Right atrium auricular region (tissue), 2 donors: ENCODE measurements at regions not wholly inside any gene's neighbourhood (a gene's known extent, or its start where the extent isn't known, plus 50 kb on each side); places are given as distances from the start of the nearest gene placed in this dataset.
A peak's percentile ranks its signal among the peaks of the same experiment; 100 is the strongest.

Experiments used
- DNase-seq: peaks from one replicate; pipeline ENCODE4 v3.0.0-alpha.2; 2019; ENCODE audit warnings: low spot score
- H3K27ac ChIP-seq, 2 donors: fragments of 200-600 bp; sonication (generic); 1 replicate in 1 of 2; 2 replicates in 1 of 2; pipeline ENCODE4 v1.5.1; 2016 to 2019
- H3K27me3 ChIP-seq, 2 donors: fragments of 200-600 bp; sonication (generic); one replicate each; pipeline versions ENCODE4 v1.5.1 to v1.6.0; 2017 to 2019
- H3K36me3 ChIP-seq: fragments of 200-600 bp; sonication (generic); one replicate; pipeline ENCODE4 v1.5.1; 2016
- H3K4me1 ChIP-seq, 2 donors: fragments of 200-600 bp; sonication (generic); one replicate each; pipeline versions ENCODE4 v1.5.1 to v1.6.0; 2017 to 2019
- H3K4me3 ChIP-seq, 2 donors: fragments of 200-600 bp; sonication (generic); 1 replicate in 1 of 2; 2 replicates in 1 of 2; pipeline ENCODE4 v1.5.1; 2017 to 2019; ENCODE audit warnings: mild to moderate bottlenecking in 1 of 2, moderate library complexity in 1 of 2
- H3K9me3 ChIP-seq, 2 donors: fragments of 200-600 bp; sonication (generic); one replicate each; pipeline ENCODE4 v1.5.1; 2019
- CTCF ChIP-seq, 2 donors: fragments of 200-600 bp; sonication (generic); IDR thresholded peaks; one replicate each; pipeline ENCODE4 v1.5.1; 2019; ENCODE audit warnings: antibody characterized with exemption in 2 of 2

GRCh38 chr2:172285010-172285621 is 142.3 kb upstream of the ITGA6 start:
- H3K9me3 ChIP-seq, result no peaks in the 10 kb centered on the region
- no peak for DNase-seq
- peaks cover 0 to 34% of the 10 kb centered on the region in 2 donors for H3K4me1 ChIP-seq
- H3K27ac ChIP-seq, result peak overlapping the region in 1 of 2 donors; percentile 23
- no peaks in the 10 kb centered on the region for H3K27me3 ChIP-seq
- H3K36me3 ChIP-seq, result no peaks in the 10 kb centered on the region
- H3K4me3 ChIP-seq, result no peak overlapping the region
- no peak for TF ChIP-seq CTCF (IDR thresholded peaks at IDR 0.05)

GRCh38 chr2:172285760-172286159 is 141.6 kb upstream of the ITGA6 start:
- no peaks in the 10 kb centered on the region for H3K36me3 ChIP-seq
- no peak for DNase-seq
- TF ChIP-seq CTCF (IDR thresholded peaks at IDR 0.05), result no peak
- peaks cover 0 to 34% of the 10 kb centered on the region in 2 donors for H3K4me1 ChIP-seq
- no peak overlapping the region for H3K27ac ChIP-seq
- no peaks in the 10 kb centered on the region for H3K9me3 ChIP-seq
- no peaks in the 10 kb centered on the region for H3K27me3 ChIP-seq
- no peak overlapping the region for H3K4me3 ChIP-seq

GRCh38 chr2:172287190-172287589 is 140.2 kb upstream of the ITGA6 start:
- DNase-seq, result no peak
- H3K27me3 ChIP-seq, result no peaks in the 10 kb centered on the region
- peaks cover 0 to 34% of the 10 kb centered on the region in 2 donors for H3K4me1 ChIP-seq
- no peak overlapping the region for H3K4me3 ChIP-seq
- H3K36me3 ChIP-seq, result no peaks in the 10 kb centered on the region
- peak overlapping the region in 1 of 2 donors; percentile 19 for H3K27ac ChIP-seq
- no peak for TF ChIP-seq CTCF (IDR thresholded peaks at IDR 0.05)
- no peaks in the 10 kb centered on the region for H3K9me3 ChIP-seq

GRCh38 chr2:172287605-172288315 is 139.6 kb upstream of the ITGA6 start:
- H3K4me3 ChIP-seq, result no peak overlapping the region
- no peaks in the 10 kb centered on the region for H3K27me3 ChIP-seq
- no peak for TF ChIP-seq CTCF (IDR thresholded peaks at IDR 0.05)
- H3K4me1 ChIP-seq, result peaks cover 0 to 34% of the 10 kb centered on the region in 2 donors
- no peak for DNase-seq
- no peaks in the 10 kb centered on the region for H3K9me3 ChIP-seq
- H3K36me3 ChIP-seq, result no peaks in the 10 kb centered on the region
- no peak overlapping the region for H3K27ac ChIP-seq

- Histone ChIP-seq H3K9me3 (no peaks in the 10 kb centered on the region), H3K27me3 (no peaks in the 10 kb centered on the region), H3K27ac (no peak overlapping the region), H3K4me3 (no peak overlapping the region), H3K4me1 (peaks cover 0 to 34% of the 10 kb centered on the region in 2 donors), H3K36me3 (no peaks in the 10 kb centered on the region)
- no peak for TF ChIP-seq CTCF (IDR thresholded peaks at IDR 0.05)
- no peak for DNase-seq
Measured at GRCh38 chr2:172288603-172289002, 138.8 kb upstream of the ITGA6 start.
